ENCODE measurements at regions not wholly inside any gene's neighbourhood (a gene's known extent, or its start where the extent isn't known, plus 50 kb on each side); places are given as distances from the start of the nearest gene placed in this dataset.

DNA sequence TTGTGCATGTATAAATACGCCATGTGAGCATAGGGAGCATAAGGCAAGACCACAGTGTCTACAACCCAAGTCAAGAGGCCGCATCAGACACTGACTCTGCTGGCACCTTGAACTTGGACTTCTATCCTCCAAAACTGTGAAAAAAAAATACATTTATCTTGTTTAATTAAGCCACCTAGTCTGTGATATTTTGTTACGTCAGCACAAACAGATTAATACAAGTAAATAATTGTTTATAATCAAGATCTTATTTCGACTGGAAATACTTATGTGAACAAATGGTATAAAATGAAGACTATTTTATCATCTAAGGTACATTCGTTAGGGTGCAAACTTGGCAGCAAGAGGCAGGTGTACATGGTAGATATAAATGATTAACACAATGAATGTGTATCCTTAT lies 599.3 kb upstream of the LRRC4C start:
- no peak for DNase-seq (ENCODE audit: low read depth)
- no peak overlapping the region for H3K4me3 ChIP-seq (ENCODE audit: low read depth, low read length)
- TF ChIP-seq, protein P1, sequence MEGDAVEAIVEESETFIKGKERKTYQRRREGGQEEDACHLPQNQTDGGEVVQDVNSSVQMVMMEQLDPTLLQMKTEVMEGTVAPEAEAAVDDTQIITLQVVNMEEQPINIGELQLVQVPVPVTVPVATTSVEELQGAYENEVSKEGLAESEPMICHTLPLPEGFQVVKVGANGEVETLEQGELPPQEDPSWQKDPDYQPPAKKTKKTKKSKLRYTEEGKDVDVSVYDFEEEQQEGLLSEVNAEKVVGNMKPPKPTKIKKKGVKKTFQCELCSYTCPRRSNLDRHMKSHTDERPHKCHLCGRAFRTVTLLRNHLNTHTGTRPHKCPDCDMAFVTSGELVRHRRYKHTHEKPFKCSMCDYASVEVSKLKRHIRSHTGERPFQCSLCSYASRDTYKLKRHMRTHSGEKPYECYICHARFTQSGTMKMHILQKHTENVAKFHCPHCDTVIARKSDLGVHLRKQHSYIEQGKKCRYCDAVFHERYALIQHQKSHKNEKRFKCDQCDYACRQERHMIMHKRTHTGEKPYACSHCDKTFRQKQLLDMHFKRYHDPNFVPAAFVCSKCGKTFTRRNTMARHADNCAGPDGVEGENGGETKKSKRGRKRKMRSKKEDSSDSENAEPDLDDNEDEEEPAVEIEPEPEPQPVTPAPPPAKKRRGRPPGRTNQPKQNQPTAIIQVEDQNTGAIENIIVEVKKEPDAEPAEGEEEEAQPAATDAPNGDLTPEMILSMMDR (conservative IDR thresholded peaks at IDR 0.05; ENCODE audit: low read depth, low read length), result no peak

DNA sequence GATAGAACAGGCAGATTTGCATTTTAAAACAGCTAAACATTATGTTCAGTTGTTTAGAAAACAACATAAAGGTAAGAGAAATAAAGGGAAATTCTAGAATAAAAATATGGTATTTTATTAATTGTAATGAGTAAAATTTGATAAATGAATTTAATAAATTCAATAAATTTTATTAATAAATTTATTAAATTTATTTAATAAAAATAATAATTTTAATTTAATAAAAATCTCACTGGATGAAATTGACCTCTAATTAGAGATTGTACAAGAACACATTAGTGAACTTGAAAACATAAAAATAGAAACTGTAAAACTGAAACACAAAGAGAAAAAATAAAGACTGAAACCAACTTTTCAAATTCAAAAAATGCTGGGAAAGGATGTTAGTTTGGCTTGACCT lies 605.7 kb upstream of the LRRC4C start:
- DNase-seq (ENCODE audit: low read depth), result no peak
- no peak overlapping the region for H3K4me3 ChIP-seq (ENCODE audit: low read depth, low read length)
- TF ChIP-seq, protein P1 (conservative IDR thresholded peaks at IDR 0.05; ENCODE audit: low read depth, low read length), result no peak

DNA sequence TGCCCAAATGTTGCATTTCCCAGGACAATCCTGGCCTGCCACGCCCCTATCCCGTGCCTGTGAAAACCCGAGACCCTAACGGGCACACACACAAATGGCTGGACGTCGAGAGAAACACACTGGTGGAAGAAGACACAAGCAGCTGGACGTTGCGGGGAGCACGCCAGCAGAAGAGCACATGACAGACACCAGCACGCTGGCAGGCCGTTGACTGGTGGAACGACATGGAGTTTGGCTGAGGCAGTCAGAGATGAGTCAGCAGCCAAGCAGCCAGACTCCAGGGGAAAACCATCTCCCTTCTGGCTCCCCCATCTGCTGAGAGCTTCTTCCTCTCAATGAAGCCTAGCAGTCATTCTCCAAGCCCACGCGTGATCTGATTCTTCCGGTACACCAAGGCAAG lies 606.7 kb upstream of the LRRC4C start:
- no peak for DNase-seq (ENCODE audit: low read depth)
- TF ChIP-seq, protein P1 (conservative IDR thresholded peaks at IDR 0.05; ENCODE audit: low read depth, low read length), result no peak
- H3K4me3 ChIP-seq (ENCODE audit: low read depth, low read length), result no peak overlapping the region

DNA sequence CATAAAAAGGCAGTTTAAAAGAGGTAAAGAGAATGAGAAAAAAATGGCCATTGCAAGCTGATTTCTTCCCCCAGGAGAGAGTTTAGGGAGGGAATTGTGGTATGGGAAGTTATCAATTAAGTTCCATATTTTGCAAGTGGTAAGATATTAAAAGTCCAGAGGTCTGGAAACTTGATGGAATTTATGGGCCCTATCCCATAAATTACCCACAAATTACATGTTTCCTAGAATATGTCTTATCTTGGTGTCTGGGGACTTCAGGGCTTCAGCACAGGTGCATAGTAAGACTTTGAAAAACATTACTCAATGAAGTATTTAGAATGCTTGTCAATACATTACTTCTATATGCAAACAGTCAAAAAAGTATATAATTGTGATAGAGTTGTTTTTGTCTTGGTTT lies 614.9 kb upstream of the LRRC4C start:
- DNase-seq (ENCODE audit: low read depth), result no peak
- no peak overlapping the region for H3K4me3 ChIP-seq (ENCODE audit: low read depth, low read length)
- TF ChIP-seq, protein P1 (conservative IDR thresholded peaks at IDR 0.05; ENCODE audit: low read depth, low read length), result no peak

DNA sequence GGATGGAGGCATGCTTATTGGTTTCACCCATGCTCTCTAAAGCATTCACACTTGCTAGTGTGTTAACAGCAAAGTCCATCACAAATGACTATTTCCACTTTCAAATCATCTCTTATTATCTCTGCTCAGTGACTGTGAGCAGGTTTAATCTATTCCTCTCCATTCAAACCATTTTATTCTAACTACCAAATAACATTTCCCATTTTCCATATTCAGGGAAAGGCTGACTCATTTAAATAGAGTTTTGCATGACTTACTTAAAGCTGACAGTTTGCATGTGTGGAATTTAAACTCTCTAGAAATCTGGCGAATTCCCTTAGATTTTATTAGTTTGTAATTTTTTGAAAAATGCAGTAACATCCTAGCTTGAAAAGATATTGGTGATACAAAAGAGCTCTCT lies 615.7 kb upstream of the LRRC4C start:
- no peak for DNase-seq (ENCODE audit: low read depth)
- TF ChIP-seq, protein P1 (conservative IDR thresholded peaks at IDR 0.05; ENCODE audit: low read depth, low read length), result no peak
- H3K4me3 ChIP-seq (ENCODE audit: low read depth, low read length), result no peak overlapping the region

DNA sequence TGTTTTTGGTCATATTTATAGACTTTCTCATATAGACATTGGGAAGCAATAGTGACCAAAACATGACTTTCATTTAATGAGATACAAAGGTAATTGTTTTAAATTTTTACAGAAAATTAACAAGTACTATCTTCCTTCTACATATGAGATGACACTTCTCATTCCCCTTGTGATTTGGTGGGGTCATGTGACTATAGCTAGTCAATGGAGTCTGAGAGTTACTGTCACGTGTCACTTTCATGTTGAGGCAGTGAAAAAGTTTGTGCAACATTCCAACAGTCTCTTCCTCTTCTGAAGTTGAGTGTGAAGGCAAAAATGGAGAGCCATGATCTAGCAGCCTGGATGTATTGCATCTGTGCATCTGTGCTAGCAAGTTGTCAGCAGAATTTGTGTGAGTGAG lies 618.3 kb upstream of the LRRC4C start:
- no peak overlapping the region for H3K4me3 ChIP-seq (ENCODE audit: low read depth, low read length)
- TF ChIP-seq, protein P1 (conservative IDR thresholded peaks at IDR 0.05; ENCODE audit: low read depth, low read length), result no peak
- DNase-seq (ENCODE audit: low read depth), result no peak

DNA sequence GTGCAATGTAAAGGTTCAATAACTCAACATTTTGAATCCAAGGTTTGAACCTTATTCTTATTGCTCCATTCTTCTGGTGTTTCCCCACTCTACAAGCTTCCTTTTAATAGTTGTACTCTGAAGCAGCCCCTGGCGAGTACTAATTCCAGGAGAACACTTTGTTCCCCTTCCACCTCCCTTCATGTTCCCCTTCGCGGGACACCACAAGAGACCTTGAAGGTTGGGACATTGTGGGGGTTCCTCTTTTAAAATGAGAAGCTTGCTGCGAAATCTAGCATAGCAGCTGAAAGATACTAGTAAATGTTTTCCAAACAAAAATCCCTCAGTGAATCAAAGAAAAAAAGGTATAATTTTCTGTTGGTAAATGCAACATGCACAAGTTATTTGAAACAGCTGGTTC lies 626.3 kb upstream of the LRRC4C start:
- no peak overlapping the region for H3K4me3 ChIP-seq (ENCODE audit: low read depth, low read length)
- no peak for DNase-seq (ENCODE audit: low read depth)
- TF ChIP-seq, protein P1 (conservative IDR thresholded peaks at IDR 0.05; ENCODE audit: low read depth, low read length), result no peak
